Astrocyte of the cerebellum (primary cell): ENCODE measurements at regions not wholly inside any gene's neighbourhood (a gene's known extent, or its start where the extent isn't known, plus 50 kb on each side); places are given as distances from the start of the nearest gene placed in this dataset.
"Not testable (repeated sequence)": the region's sequence is repeated elsewhere in the genome, so short reads cannot be mapped to it uniquely, and the experiment has no call there.

Source experiments
- DNase-seq: peaks from one replicate; pipeline ENCODE4 v3.0.0-alpha.2; 2011; ENCODE audit warnings: low read depth
- H3K4me3 ChIP-seq: 2 replicates; pipeline ENCODE4 v1.5.1; 2011; ENCODE audit warnings: mild to moderate bottlenecking, low read depth, low read length, moderate library complexity
- CTCF ChIP-seq: IDR thresholded peaks from 2 replicates; pipeline ENCODE4 v1.5.1; 2012; ENCODE audit warnings: low read length, low read depth, moderate library complexity, mild to moderate bottlenecking; ENCODE audit errors: missing control alignments
- in situ Hi-C: cut with HindIII; loops from 2 replicates; pipeline ENCODE4 v1.10.0; 2017; ENCODE audit warnings: low sequenced_read_pairs

- no peak for TF ChIP-seq CTCF
- H3K4me3 ChIP-seq = peak overlapping the region; percentile 28
- in situ Hi-C loops = no loop called here
- no peak for DNase-seq
Observed at GRCh38 chr9:97220894-97221477, 86.5 kb upstream of the CCDC180 start.

GRCh38 chr9:97220396-97220795, 87.1 kb upstream of the CCDC180 start:
- in situ Hi-C loops, DNase-seq, H3K4me3 ChIP-seq: not testable (repeated sequence)

GRCh38 chr9:97219443-97220140, 87.9 kb upstream of the CCDC180 start:
- H3K4me3 ChIP-seq, in situ Hi-C loops, DNase-seq: not testable (repeated sequence)

GRCh38 chr9:97215127-97215526, 92.3 kb upstream of the CCDC180 start:
- in situ Hi-C loops, DNase-seq: not testable (repeated sequence)

GRCh38 chr9:97214556-97214955, 92.9 kb upstream of the CCDC180 start:
- DNase-seq, H3K4me3 ChIP-seq, in situ Hi-C loops: not testable (repeated sequence)

More at GRCh38 chr9:97215127-97215526, 92.3 kb upstream of the CCDC180 start:
- H3K4me3 ChIP-seq = not testable (repeated sequence)

GRCh38 chr9:97199683-97200082, 107.8 kb upstream of the CCDC180 start:
- H3K4me3 ChIP-seq, in situ Hi-C loops, DNase-seq: not testable (repeated sequence)

- in situ Hi-C loops, H3K4me3 ChIP-seq, DNase-seq: not testable (repeated sequence)
Observed at GRCh38 chr9:97193767-97194166, 113.7 kb upstream of the CCDC180 start.

- no peak for TF ChIP-seq CTCF
- in situ Hi-C loops = no loop called here
- DNase-seq = no peak
- no peak overlapping the region for H3K4me3 ChIP-seq
Observed at GRCh38 chr9:97188545-97188944, 118.9 kb upstream of the CCDC180 start.

- DNase-seq, H3K4me3 ChIP-seq, in situ Hi-C loops: not testable (repeated sequence)
Observed at GRCh38 chr9:97187706-97188105, 119.8 kb upstream of the CCDC180 start.

- no peak for DNase-seq
- no peak for TF ChIP-seq CTCF
- H3K4me3 ChIP-seq = no peak overlapping the region
- in situ Hi-C loops = no loop called here
Observed at GRCh38 chr9:97186493-97186892, 121.0 kb upstream of the CCDC180 start.

GRCh38 chr9:97182532-97182931, 124.9 kb upstream of the CCDC180 start:
- H3K4me3 ChIP-seq, DNase-seq, in situ Hi-C loops: not testable (repeated sequence)
